SK-N-SH treated with all-trans-retinoic acid at 6 μM for 48 hours (cell line): ENCODE measurements at regions not wholly inside any gene's neighbourhood (a gene's known extent, or its start where the extent isn't known, plus 50 kb on each side); places are given as distances from the start of the nearest gene placed in this dataset.

Experiments
- CSDC2 ChIP-seq: fragments of 250-450 bp; sonication (Bioruptor Pico); IDR thresholded peaks from 2 replicates; pipeline ENCODE4 v1.5.0; 2020; ENCODE audit warnings: mild to moderate bottlenecking, moderate library complexity
- GLIS3 ChIP-seq: fragments of 250-450 bp; sonication (Bioruptor Pico); IDR thresholded peaks from 2 replicates; pipeline ENCODE4 v1.5.0; 2020; ENCODE audit warnings: mild to moderate bottlenecking, moderate library complexity
- OSR1 ChIP-seq: fragments of 250-450 bp; sonication (Bioruptor Pico); IDR thresholded peaks from 2 replicates; pipeline ENCODE4 v1.8.0; 2022; ENCODE audit warnings: moderate library complexity, mild to moderate bottlenecking, inconsistent platforms
- TF ChIP-seq, protein P1 (sequence below): fragments of 250-450 bp; sonication (Bioruptor Pico); IDR thresholded peaks from 2 replicates; pipeline ENCODE4 v1.8.0; 2020; ENCODE audit warnings: mild to moderate bottlenecking, moderate library complexity, borderline replicate concordance

DNA sequence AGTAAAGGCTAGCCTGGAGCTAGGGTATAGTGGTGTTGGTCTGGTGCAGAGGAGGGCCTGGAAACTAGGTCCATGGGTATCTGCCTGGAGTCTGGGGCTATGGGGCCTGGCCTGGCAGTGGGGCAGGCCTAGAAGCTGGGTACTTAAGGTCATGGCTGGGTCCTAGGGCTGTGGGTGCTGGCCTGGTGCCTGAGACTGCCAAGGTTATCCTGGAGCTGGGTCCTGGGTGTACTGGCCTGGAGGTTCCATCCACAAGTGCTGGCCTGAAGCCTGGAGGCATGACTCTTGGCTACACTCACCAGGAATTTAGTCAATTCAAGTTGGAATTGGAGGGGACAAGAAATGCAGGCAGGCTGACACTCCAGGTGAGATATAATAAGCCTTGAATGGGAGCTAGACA lies 108.4 kb upstream of the ZCCHC13 start:
- TF ChIP-seq GLIS3 (CRISPR knock-in tag) (no peak), OSR1 (CRISPR knock-in tag) (no peak), CSDC2 (CRISPR knock-in tag) (no peak)
- TF ChIP-seq, protein P1, sequence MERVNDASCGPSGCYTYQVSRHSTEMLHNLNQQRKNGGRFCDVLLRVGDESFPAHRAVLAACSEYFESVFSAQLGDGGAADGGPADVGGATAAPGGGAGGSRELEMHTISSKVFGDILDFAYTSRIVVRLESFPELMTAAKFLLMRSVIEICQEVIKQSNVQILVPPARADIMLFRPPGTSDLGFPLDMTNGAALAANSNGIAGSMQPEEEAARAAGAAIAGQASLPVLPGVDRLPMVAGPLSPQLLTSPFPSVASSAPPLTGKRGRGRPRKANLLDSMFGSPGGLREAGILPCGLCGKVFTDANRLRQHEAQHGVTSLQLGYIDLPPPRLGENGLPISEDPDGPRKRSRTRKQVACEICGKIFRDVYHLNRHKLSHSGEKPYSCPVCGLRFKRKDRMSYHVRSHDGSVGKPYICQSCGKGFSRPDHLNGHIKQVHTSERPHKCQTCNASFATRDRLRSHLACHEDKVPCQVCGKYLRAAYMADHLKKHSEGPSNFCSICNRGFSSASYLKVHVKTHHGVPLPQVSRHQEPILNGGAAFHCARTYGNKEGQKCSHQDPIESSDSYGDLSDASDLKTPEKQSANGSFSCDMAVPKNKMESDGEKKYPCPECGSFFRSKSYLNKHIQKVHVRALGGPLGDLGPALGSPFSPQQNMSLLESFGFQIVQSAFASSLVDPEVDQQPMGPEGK = no peak
